ENCODE measurements at regions not wholly inside any gene's neighbourhood (a gene's known extent, or its start where the extent isn't known, plus 50 kb on each side); places are given as distances from the start of the nearest gene placed in this dataset.

GRCh38 chr1:193626695-193627094, 440.3 kb upstream of the B3GALT2 start:
- no peak overlapping the region for H3K4me3 ChIP-seq (ENCODE audit: low read depth, low read length)
- ChIA-PET CTCF (no interaction called here), POLR2A (no interaction called here)
- TF ChIP-seq CTCF (IDR thresholded peaks at IDR 0.05; ENCODE audit: insufficient read depth, low read length, missing control alignments), result no peak
- DNase-seq (ENCODE audit: low read depth, low spot score), result no peak

GRCh38 chr1:193625255-193625654, 438.8 kb upstream of the B3GALT2 start:
- no peak overlapping the region for H3K4me3 ChIP-seq (ENCODE audit: low read depth, low read length)
- POLR2A ChIA-PET, result no interaction called here
- CTCF ChIA-PET, result no interaction called here
- no peak for DNase-seq (ENCODE audit: low read depth, low spot score)
- no peak for TF ChIP-seq CTCF (IDR thresholded peaks at IDR 0.05; ENCODE audit: insufficient read depth, low read length, missing control alignments)

- ChIA-PET CTCF (no interaction called here), POLR2A (no interaction called here)
- DNase-seq (ENCODE audit: low read depth, low spot score), result no peak
- no peak overlapping the region for H3K4me3 ChIP-seq (ENCODE audit: low read depth, low read length)
- no peak for TF ChIP-seq CTCF (IDR thresholded peaks at IDR 0.05; ENCODE audit: insufficient read depth, low read length, missing control alignments)
Measured at GRCh38 chr1:193619911-193620310, 433.5 kb upstream of the B3GALT2 start.

- DNase-seq (ENCODE audit: low read depth, low spot score), result peak; percentile 3
- no peak for TF ChIP-seq CTCF (IDR thresholded peaks at IDR 0.05; ENCODE audit: insufficient read depth, low read length, missing control alignments)
- no peak overlapping the region for H3K4me3 ChIP-seq (ENCODE audit: low read depth, low read length)
- ChIA-PET CTCF (no interaction called here), POLR2A (no interaction called here)
Measured at GRCh38 chr1:193614817-193615216, 428.4 kb upstream of the B3GALT2 start.

GRCh38 chr1:193614275-193614674, 427.9 kb upstream of the B3GALT2 start:
- TF ChIP-seq CTCF (IDR thresholded peaks at IDR 0.05; ENCODE audit: insufficient read depth, low read length, missing control alignments), result no peak

GRCh38 chr1:193613041-193613440, 426.6 kb upstream of the B3GALT2 start:
- ChIA-PET POLR2A (no interaction called here), CTCF (no interaction called here)
- no peak for TF ChIP-seq CTCF (IDR thresholded peaks at IDR 0.05; ENCODE audit: insufficient read depth, low read length, missing control alignments)
- H3K4me3 ChIP-seq (ENCODE audit: low read depth, low read length), result no peak overlapping the region
- DNase-seq (ENCODE audit: low read depth, low spot score), result no peak

More at GRCh38 chr1:193614275-193614674, 427.9 kb upstream of the B3GALT2 start:
- H3K4me3 ChIP-seq (ENCODE audit: low read depth, low read length), result no peak overlapping the region
- ChIA-PET POLR2A (no interaction called here), CTCF (no interaction called here)
- no peak for DNase-seq (ENCODE audit: low read depth, low spot score)

Data from AG04449 (cell line).